ENCODE measurements at regions not wholly inside any gene's neighbourhood (a gene's known extent, or its start where the extent isn't known, plus 50 kb on each side); places are given as distances from the start of the nearest gene placed in this dataset.

GRCh38 chr1:234715252-234716014, 105.5 kb upstream of the IRF2BP2 start:
- Histone ChIP-seq H3K23me2 (ENCODE audit: insufficient read length, low read depth, low read length, poor library complexity, severe bottlenecking) (no peaks in the 10 kb centered on the region), H4K20me1 (ENCODE audit: control insufficient read depth, insufficient read depth, insufficient read length) (no peaks in the 10 kb centered on the region), H3K4me2 (ENCODE audit: insufficient read depth, insufficient read length, low read length) (no peak overlapping the region), H4K91ac (ENCODE audit: insufficient read length, low read depth, low read length) (no peak overlapping the region), H3K9me3 (ENCODE audit: control insufficient read depth, low read depth, low read length) (no peaks in the 10 kb centered on the region), H3T11ph (ENCODE audit: low read length) (no peak overlapping the region), H4K5ac (ENCODE audit: insufficient read length, low read depth, low read length) (no peak overlapping the region), H4K8ac (replicated peaks; ENCODE audit: insufficient read length, low read depth, low read length) (no peak overlapping the region), H3K27me3 (ENCODE audit: insufficient read depth, low read length) (no peaks in the 10 kb centered on the region), H3K79me2 (ENCODE audit: insufficient read depth, low read length) (no peaks in the 10 kb centered on the region), H3K23ac (ENCODE audit: insufficient read length, low read depth, low read length) (no peak overlapping the region), H3K79me1 (ENCODE audit: insufficient read depth, low read depth, low read length, poor library complexity, severe bottlenecking) (no peaks in the 10 kb centered on the region), H2BK5ac (ENCODE audit: insufficient read length, low read length) (no peak overlapping the region), H2BK15ac (ENCODE audit: low read depth, low read length) (no peak overlapping the region), H3K27ac (ENCODE audit: insufficient read length, low read depth, low read length) (no peak overlapping the region), H3K9ac (ENCODE audit: extremely low read depth, insufficient read length, low read length) (no peak overlapping the region), H2AK5ac (ENCODE audit: insufficient read length, low read length) (no peak overlapping the region), H2BK20ac (ENCODE audit: low read depth, low read length, poor library complexity, severe bottlenecking) (no peak overlapping the region), H3K18ac (ENCODE audit: insufficient read length, low read depth, low read length) (no peak overlapping the region), H3K4me1 (ENCODE audit: insufficient read depth, low read length) (no peaks in the 10 kb centered on the region), H3K56ac (ENCODE audit: insufficient read length, low read depth, low read length) (no peak overlapping the region), H2AFZ (ENCODE audit: low read length) (no peak overlapping the region), H2BK120ac (ENCODE audit: low read depth, low read length, poor library complexity, severe bottlenecking) (no peak overlapping the region), H3K14ac (ENCODE audit: insufficient read depth, low read length) (no peak overlapping the region), H3K4ac (ENCODE audit: low read depth, low read length) (no peak overlapping the region), H2BK12ac (ENCODE audit: insufficient read length, low read depth, low read length) (no peak overlapping the region)
- no peak overlapping the region for H3K27ac Mint-ChIP-seq
- no peak overlapping the region for H3K4me3 Mint-ChIP-seq
- no peak for TF ChIP-seq CTCF (conservative IDR thresholded peaks at IDR 0.05)
- WGBS (ENCODE audit: extremely low coverage, insufficient read length, low lambda C conversion rate): no CpG with 5 or more reads among the region's 10 CpGs
- no peaks in the 10 kb centered on the region for H3K9me3 Mint-ChIP-seq
- H3K36me3 Mint-ChIP-seq (ENCODE audit: insufficient read depth in 1 of 3, low read depth in 3 of 3): no peaks in the 10 kb centered on the region
- peaks cover 7 to 8% of the 10 kb centered on the region in 2 experiments for H3K4me1 Mint-ChIP-seq
- DNase-seq: peak; percentile 13
- H3K27me3 Mint-ChIP-seq (ENCODE audit: low read depth): no peaks in the 10 kb centered on the region; the same call in 1 of the 2 replicates

Data from H9 (cell line).